GM21737 (cell line): ENCODE measurements at regions not wholly inside any gene's neighbourhood (a gene's known extent, or its start where the extent isn't known, plus 50 kb on each side); places are given as distances from the start of the nearest gene placed in this dataset.

Source experiments
- ATAC-seq: cut with Tn5 transposase; IDR thresholded peaks from one replicate; pipeline ENCODE4 v1.9.1; 2021; ENCODE audit warnings: mild to moderate bottlenecking, moderate library complexity; ENCODE audit not compliant: unreplicated experiment

- no peak for ATAC-seq
Measured at GRCh38 chr6:163834226-163834970, 419.9 kb downstream of the QKI start.

GRCh38 chr6:163831736-163832135 lies 417.2 kb downstream of the QKI start:
- ATAC-seq, result no peak

GRCh38 chr6:163830641-163831040 lies 416.1 kb downstream of the QKI start:
- ATAC-seq, result no peak

- ATAC-seq, result no peak
Measured at GRCh38 chr6:163828038-163828795, 413.7 kb downstream of the QKI start.

- ATAC-seq, result no peak
Measured at GRCh38 chr6:163827143-163827542, 412.6 kb downstream of the QKI start.

GRCh38 chr6:163826629-163827028 lies 412.1 kb downstream of the QKI start:
- no peak for ATAC-seq

- ATAC-seq, result no peak
Measured at GRCh38 chr6:163825033-163825432, 410.5 kb downstream of the QKI start.

GRCh38 chr6:163823577-163823976 lies 409.1 kb downstream of the QKI start:
- no peak for ATAC-seq

GRCh38 chr6:163820745-163821458 lies 406.4 kb downstream of the QKI start:
- ATAC-seq, result no peak

- ATAC-seq, result no peak
Measured at GRCh38 chr6:163820171-163820570, 405.7 kb downstream of the QKI start.

GRCh38 chr6:163818719-163819118 lies 404.2 kb downstream of the QKI start:
- ATAC-seq, result no peak

- no peak for ATAC-seq
Measured at GRCh38 chr6:163816441-163816840, 401.9 kb downstream of the QKI start.

GRCh38 chr6:163815796-163816195 lies 401.3 kb downstream of the QKI start:
- no peak for ATAC-seq

GRCh38 chr6:163814494-163815364 lies 400.2 kb downstream of the QKI start:
- ATAC-seq, result peak; percentile 68

- no peak for ATAC-seq
Measured at GRCh38 chr6:163813979-163814493, 399.5 kb downstream of the QKI start.

GRCh38 chr6:163811317-163811716 lies 396.8 kb downstream of the QKI start:
- ATAC-seq, result no peak

- no peak for ATAC-seq
Measured at GRCh38 chr6:163809364-163809763, 394.8 kb downstream of the QKI start.

GRCh38 chr6:163808871-163809270 lies 394.4 kb downstream of the QKI start:
- ATAC-seq, result no peak

- no peak for ATAC-seq
Measured at GRCh38 chr6:163808231-163808630, 393.7 kb downstream of the QKI start.

- ATAC-seq, result no peak
Measured at GRCh38 chr6:163806755-163807499, 392.4 kb downstream of the QKI start.
